Hepatocyte (in vitro differentiated cells): ENCODE measurements at regions not wholly inside any gene's neighbourhood (a gene's known extent, or its start where the extent isn't known, plus 50 kb on each side); places are given as distances from the start of the nearest gene placed in this dataset.

ENCODE experiments used
- DNase-seq: peaks from one replicate; pipeline ENCODE4 v3.0.0-alpha.2; 2016; ENCODE audit warnings: low spot score
- H2AFZ ChIP-seq: fragments of 200-600 bp; sonication (generic); 2 replicates; pipeline ENCODE4 v1.6.0; 2016; ENCODE audit warnings: antibody characterized with exemption, mild to moderate bottlenecking
- H3K27ac ChIP-seq: fragments of 200-600 bp; sonication (generic); 2 replicates; pipeline ENCODE4 v1.5.1; 2016; ENCODE audit warnings: mild to moderate bottlenecking
- H3K27me3 ChIP-seq: fragments of 200-600 bp; sonication (generic); 2 replicates; pipeline ENCODE4 v1.6.1; 2016
- H3K36me3 ChIP-seq: fragments of 200-600 bp; sonication (generic); replicated peaks from 2 replicates; pipeline ENCODE4 v1.5.1; 2016; ENCODE audit warnings: low read depth; ENCODE audit not compliant: insufficient read depth
- H3K4me1 ChIP-seq: fragments of 200-600 bp; sonication (generic); 2 replicates; pipeline ENCODE4 v1.5.1; 2016; ENCODE audit warnings: mild to moderate bottlenecking, moderate library complexity; ENCODE audit not compliant: insufficient read depth
- H3K4me2 ChIP-seq: fragments of 200-600 bp; sonication (generic); 2 replicates; pipeline ENCODE4 v1.6.0; 2016
- H3K4me3 ChIP-seq: fragments of 200-600 bp; sonication (generic); 2 replicates; pipeline ENCODE4 v1.5.1; 2016; ENCODE audit warnings: mild to moderate bottlenecking
- H3K79me2 ChIP-seq: fragments of 200-600 bp; sonication (generic); 2 replicates; pipeline ENCODE4 v1.6.0; 2017; ENCODE audit warnings: mild to moderate bottlenecking
- H3K9me2 ChIP-seq: fragments of 200-600 bp; sonication (generic); replicated peaks from 2 replicates; pipeline ENCODE4 v1.6.0; 2017; ENCODE audit warnings: mild to moderate bottlenecking; ENCODE audit not compliant: insufficient read depth
- H3K9me3 ChIP-seq: fragments of 200-600 bp; sonication (generic); 2 replicates; pipeline ENCODE4 v1.5.1; 2016; ENCODE audit warnings: low read depth, mild to moderate bottlenecking
- H4K20me1 ChIP-seq: fragments of 200-600 bp; sonication (generic); 2 replicates; pipeline ENCODE4 v1.6.0; 2016; ENCODE audit warnings: mild to moderate bottlenecking; ENCODE audit not compliant: insufficient read depth, poor library complexity, severe bottlenecking
- EZH2 ChIP-seq: fragments of 200-600 bp; sonication (generic); IDR thresholded peaks from 2 replicates; pipeline ENCODE4 v1.6.1; 2016; ENCODE audit warnings: antibody characterized with exemption, mild to moderate bottlenecking, borderline replicate concordance
- EZH2phosphoT487 ChIP-seq: fragments of 200-600 bp; sonication (generic); IDR thresholded peaks from one replicate; pipeline ENCODE4 v1.6.1; 2018; ENCODE audit warnings: antibody characterized with exemption, mild to moderate bottlenecking, low read depth, moderate library complexity; ENCODE audit not compliant: unreplicated experiment, severe bottlenecking
- WGBS: methylation state at CpG from one replicate; pipeline ENCODE4 v1.1.6; 2016; ENCODE audit warnings: low lambda C conversion rate; ENCODE audit errors: missing lambda C conversion rate; 5-methylcytosine and 5-hydroxymethylcytosine counted together
- TF ChIP-seq, protein P1 (sequence below): fragments of 200-600 bp; sonication (generic); IDR thresholded peaks from 2 replicates; pipeline ENCODE4 v1.5.1; 2016; ENCODE audit warnings: antibody characterized with exemption, mild to moderate bottlenecking; ENCODE audit not compliant: poor library complexity

DNA sequence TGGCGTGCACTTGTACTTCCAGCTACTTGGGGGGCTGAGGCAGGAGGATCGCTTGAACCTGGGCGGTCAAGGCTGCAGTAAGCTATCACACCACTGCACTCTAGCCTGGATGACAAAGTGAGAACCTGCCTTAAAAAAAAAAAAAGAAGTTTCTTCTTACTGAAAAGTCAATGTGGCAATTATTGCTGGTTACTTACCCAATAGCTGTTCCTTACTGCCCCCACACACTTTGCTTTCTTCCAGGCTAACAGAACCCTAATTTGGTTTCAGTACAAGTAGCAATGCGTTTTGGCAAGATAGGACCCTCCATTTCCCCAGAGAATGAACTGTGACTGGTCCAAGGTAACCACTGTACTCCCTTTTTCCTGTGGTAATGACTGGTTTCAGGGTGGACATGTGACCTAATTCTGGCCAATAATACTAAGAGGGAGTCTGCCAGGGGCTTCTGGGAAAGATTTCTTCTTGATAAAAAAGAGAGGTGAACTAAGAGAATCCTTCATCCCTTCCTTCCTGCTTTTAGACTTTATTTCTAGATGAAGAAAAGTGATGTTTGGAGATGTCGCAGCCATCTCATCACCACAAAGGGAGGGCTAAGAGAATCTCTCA lies 58.8 kb upstream of the MSI2 start:
- no peak overlapping the region for H3K27ac ChIP-seq
- H2AFZ ChIP-seq, result no peak overlapping the region
- no peak overlapping the region for H3K4me3 ChIP-seq
- H3K4me1 ChIP-seq, result no peaks in the 10 kb centered on the region
- H3K9me2 ChIP-seq, result no peaks in the 10 kb centered on the region
- TF ChIP-seq EZH2 (no peak), EZH2phosphoT487 (no peak)
- TF ChIP-seq, protein P1, sequence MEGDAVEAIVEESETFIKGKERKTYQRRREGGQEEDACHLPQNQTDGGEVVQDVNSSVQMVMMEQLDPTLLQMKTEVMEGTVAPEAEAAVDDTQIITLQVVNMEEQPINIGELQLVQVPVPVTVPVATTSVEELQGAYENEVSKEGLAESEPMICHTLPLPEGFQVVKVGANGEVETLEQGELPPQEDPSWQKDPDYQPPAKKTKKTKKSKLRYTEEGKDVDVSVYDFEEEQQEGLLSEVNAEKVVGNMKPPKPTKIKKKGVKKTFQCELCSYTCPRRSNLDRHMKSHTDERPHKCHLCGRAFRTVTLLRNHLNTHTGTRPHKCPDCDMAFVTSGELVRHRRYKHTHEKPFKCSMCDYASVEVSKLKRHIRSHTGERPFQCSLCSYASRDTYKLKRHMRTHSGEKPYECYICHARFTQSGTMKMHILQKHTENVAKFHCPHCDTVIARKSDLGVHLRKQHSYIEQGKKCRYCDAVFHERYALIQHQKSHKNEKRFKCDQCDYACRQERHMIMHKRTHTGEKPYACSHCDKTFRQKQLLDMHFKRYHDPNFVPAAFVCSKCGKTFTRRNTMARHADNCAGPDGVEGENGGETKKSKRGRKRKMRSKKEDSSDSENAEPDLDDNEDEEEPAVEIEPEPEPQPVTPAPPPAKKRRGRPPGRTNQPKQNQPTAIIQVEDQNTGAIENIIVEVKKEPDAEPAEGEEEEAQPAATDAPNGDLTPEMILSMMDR, result no peak
- no peaks in the 10 kb centered on the region for H3K79me2 ChIP-seq
- WGBS, result 94% methylated on average over 5 of the region's 5 CpGs
- H3K9me3 ChIP-seq, result no peaks in the 10 kb centered on the region
- no peaks in the 10 kb centered on the region for H3K27me3 ChIP-seq
- no peak for DNase-seq
- H3K36me3 ChIP-seq, result no peaks in the 10 kb centered on the region
- no peaks in the 10 kb centered on the region for H4K20me1 ChIP-seq
- H3K4me2 ChIP-seq, result no peak overlapping the region

DNA sequence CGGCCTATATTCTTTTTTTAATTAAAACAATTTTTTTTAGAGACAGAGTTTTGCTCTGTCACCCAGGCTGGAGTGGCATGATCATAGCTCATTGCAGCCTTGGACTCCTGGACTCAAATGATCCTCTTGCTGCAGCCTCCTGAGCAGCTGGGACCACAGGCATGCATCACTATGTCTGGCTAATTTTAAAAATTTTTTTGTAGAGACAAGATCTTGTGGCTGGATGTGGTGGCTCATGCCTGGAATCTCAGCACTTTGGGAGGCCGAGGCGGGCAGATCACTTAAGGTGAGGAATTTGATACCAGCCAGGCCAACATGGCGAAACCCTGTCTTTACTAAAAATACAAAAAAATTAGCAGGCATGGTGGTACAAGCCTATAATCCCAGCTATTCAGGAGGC lies 54.8 kb upstream of the MSI2 start:
- no peak overlapping the region for H3K4me3 ChIP-seq
- no peaks in the 10 kb centered on the region for H3K27me3 ChIP-seq
- H4K20me1 ChIP-seq, result no peaks in the 10 kb centered on the region
- H2AFZ ChIP-seq, result no peak overlapping the region
- H3K79me2 ChIP-seq, result no peaks in the 10 kb centered on the region
- DNase-seq, result no peak
- TF ChIP-seq EZH2, result no peak
- TF ChIP-seq, protein P1, result no peak
- TF ChIP-seq EZH2phosphoT487, result no peak
- no peaks in the 10 kb centered on the region for H3K36me3 ChIP-seq
- no peaks in the 10 kb centered on the region for H3K4me1 ChIP-seq
- H3K27ac ChIP-seq, result no peak overlapping the region
- H3K9me2 ChIP-seq, result no peaks in the 10 kb centered on the region
- WGBS, result 94% methylated on average over 4 of the region's 4 CpGs
- H3K9me3 ChIP-seq, result no peaks in the 10 kb centered on the region
- H3K4me2 ChIP-seq, result no peak overlapping the region

DNA sequence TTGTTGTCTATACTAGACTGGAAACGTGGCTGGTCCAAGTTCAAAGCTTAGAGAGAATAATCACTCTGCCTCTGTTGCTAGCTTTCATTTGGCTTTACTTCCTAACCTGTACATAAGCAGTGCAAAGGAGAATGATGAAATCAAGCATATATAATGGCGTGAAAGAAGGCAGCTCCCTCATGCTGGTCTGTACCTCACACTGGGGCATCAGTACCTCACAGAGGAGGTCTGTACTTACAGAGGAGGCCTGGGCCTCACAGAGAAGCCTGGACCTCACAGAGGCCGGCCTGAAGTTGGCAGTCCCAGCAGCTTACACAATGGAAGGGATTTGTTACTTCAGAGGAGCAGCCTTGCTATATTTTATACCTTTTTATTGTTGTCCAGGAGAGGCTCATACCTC lies 53.3 kb upstream of the MSI2 start:
- no peaks in the 10 kb centered on the region for H3K79me2 ChIP-seq
- H3K4me2 ChIP-seq, result no peak overlapping the region
- H3K9me3 ChIP-seq, result no peaks in the 10 kb centered on the region
- H3K4me1 ChIP-seq, result no peaks in the 10 kb centered on the region
- no peaks in the 10 kb centered on the region for H3K9me2 ChIP-seq
- no peak overlapping the region for H2AFZ ChIP-seq
- no peaks in the 10 kb centered on the region for H3K27me3 ChIP-seq
- WGBS, result 90% methylated on average over 3 of the region's 3 CpGs
- H3K4me3 ChIP-seq, result no peak overlapping the region
- H3K27ac ChIP-seq, result no peak overlapping the region
- no peaks in the 10 kb centered on the region for H3K36me3 ChIP-seq
- H4K20me1 ChIP-seq, result no peaks in the 10 kb centered on the region
- DNase-seq, result no peak
- TF ChIP-seq EZH2 (no peak), EZH2phosphoT487 (no peak)
- TF ChIP-seq, protein P1, result no peak
